ENCODE measurements at regions not wholly inside any gene's neighbourhood (a gene's known extent, or its start where the extent isn't known, plus 50 kb on each side); places are given as distances from the start of the nearest gene placed in this dataset.

DNA sequence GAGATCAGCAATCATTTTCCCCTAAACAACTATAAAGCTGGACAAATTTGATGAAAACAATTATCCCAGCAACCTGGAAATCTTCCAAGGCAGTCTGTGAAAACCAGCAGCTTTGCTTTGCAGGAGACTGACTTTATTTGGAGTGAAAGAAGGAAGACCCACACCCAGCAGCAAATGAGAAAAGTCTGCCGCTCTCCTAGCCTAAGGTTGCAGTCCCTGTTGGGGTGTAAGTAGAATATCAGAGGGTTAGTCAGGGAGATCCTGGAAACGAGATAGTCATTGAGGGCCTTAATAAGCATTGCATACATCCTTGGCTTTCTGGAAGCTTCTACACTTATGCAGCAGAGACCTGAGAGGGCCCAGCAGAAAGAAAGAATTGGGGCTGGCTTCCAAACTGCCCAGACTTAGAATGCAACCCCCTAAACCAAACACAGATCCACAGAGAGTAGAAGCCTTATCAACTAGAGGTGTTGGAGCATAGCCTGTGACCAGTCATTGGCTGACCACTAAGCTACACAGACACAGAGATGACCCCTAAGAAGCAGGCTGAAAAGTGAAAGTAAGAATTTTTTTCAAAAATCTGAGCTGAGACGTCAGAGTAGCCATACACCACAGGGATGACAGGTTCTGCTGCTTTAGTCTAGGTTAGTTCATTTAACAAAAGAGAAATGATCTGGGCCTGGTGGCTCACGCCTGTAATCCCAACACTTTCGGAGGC is 98.3 kb downstream of the LYPLAL1 start:
- in situ Hi-C loops (cut with HindIII; ENCODE audit: low pct_unique_long_range_greater_than_20kb, low sequenced_read_pairs), result no loop called here
- DNase-seq (ENCODE audit: low read depth in 1 of 2, low spot score in 1 of 2), result peak in 1 of 2 experiments; percentile 13
- TF ChIP-seq JUND (IDR thresholded peaks at IDR 0.05; ENCODE audit: low read depth), result no peak

GRCh38 chr1:219269171-219269570 is 95.5 kb downstream of the LYPLAL1 start:
- TF ChIP-seq JUND (IDR thresholded peaks at IDR 0.05; ENCODE audit: low read depth), result no peak
- in situ Hi-C loops (cut with HindIII; ENCODE audit: low pct_unique_long_range_greater_than_20kb, low sequenced_read_pairs), result no loop called here
- DNase-seq (ENCODE audit: low read depth in 1 of 2, low spot score in 1 of 2), result no peak

DNA sequence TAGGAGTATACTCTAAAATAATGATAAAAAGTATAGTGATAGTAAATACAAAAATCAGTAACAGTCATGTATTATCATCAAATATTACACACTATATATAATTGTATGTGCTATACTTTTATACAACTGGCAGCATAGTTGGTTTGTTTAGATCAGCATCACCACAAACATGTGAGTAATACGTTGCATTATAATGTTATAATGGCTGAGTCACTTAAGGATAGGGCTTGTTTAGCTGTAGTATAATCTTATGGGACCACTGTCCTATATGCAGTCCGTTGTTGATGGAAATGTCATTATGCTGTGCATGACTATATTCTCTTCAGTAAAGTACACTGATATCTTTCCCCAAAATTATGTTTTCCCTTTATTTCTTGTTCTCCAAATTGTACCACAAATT is 92.8 kb downstream of the LYPLAL1 start:
- in situ Hi-C loops (cut with HindIII; ENCODE audit: low pct_unique_long_range_greater_than_20kb, low sequenced_read_pairs), result no loop called here
- TF ChIP-seq JUND (IDR thresholded peaks at IDR 0.05; ENCODE audit: low read depth), result no peak
- no peak for DNase-seq (ENCODE audit: low read depth in 1 of 2, low spot score in 1 of 2)

DNA sequence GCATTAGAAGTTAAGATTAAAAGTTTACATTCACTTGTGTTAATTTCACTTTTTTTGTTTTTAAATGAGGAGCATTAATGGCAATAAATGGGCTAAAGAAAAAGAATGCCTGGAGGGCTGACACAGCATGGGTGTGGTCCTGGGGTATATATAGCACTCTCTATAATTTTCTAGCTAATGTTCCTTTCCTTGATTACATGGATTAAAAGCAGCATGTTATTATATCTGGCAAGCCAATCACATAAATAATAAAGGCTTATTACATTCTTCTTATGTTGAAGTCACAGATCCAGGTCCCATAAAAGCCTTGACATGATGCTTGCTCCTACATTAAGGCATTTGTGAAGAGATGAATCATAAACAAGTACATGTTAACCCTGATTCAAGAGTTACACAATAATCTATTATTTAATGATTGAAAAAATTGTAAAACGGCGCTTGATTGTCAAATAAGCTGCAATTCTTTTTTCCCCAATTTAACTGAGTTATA is 91.4 kb downstream of the LYPLAL1 start:
- in situ Hi-C loops (cut with HindIII; ENCODE audit: low pct_unique_long_range_greater_than_20kb, low sequenced_read_pairs), result no loop called here
- DNase-seq (ENCODE audit: low read depth in 1 of 2, low spot score in 1 of 2), result no peak
- TF ChIP-seq JUND (IDR thresholded peaks at IDR 0.05; ENCODE audit: low read depth), result no peak

DNA sequence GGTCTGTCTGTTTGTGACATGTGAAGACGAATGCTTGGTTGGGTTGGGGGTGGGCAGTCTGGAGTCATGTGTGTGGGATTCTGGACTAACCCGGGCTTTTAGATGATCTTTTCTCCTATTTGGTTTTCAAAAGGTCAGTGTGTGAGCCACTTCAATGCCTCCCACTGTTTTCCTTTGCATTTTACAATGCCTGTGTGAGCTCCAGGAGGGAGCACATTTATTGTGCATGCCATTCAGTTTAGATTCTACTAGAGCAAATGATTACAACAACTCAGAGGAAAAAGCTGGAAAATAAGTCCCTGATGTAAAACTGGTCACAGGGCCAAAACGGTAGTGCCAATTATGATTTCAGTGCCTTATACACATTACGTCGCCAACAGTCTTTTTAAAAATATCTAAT is 90.9 kb downstream of the LYPLAL1 start:
- in situ Hi-C loops (cut with HindIII; ENCODE audit: low pct_unique_long_range_greater_than_20kb, low sequenced_read_pairs), result no loop called here
- no peak for TF ChIP-seq JUND (IDR thresholded peaks at IDR 0.05; ENCODE audit: low read depth)
- DNase-seq (ENCODE audit: low read depth in 1 of 2, low spot score in 1 of 2), result no peak
